ENCODE measurements at regions not wholly inside any gene's neighbourhood (a gene's known extent, or its start where the extent isn't known, plus 50 kb on each side); places are given as distances from the start of the nearest gene placed in this dataset.

- TF ChIP-seq YY1 (tag by site-specific recombination; IDR thresholded peaks at IDR 0.05) (no peak), ELK4 (IDR thresholded peaks at IDR 0.05; ENCODE audit: borderline replicate concordance, low read depth, low read length) (no peak), HOXD13 (CRISPR knock-in tag; IDR thresholded peaks at IDR 0.05; ENCODE audit: borderline replicate concordance) (no peak), HIC1 (tag by site-specific recombination; IDR thresholded peaks at IDR 0.05) (no peak), OSR2 (tag by site-specific recombination; IDR thresholded peaks at IDR 0.05) (no peak), ATF2 (tag by site-specific recombination; IDR thresholded peaks at IDR 0.05; ENCODE audit: low read depth) (no peak), ZNF776 (tag by site-specific recombination; IDR thresholded peaks at IDR 0.05; ENCODE audit: borderline replicate concordance) (no peak), SCRT2 (tag by site-specific recombination; IDR thresholded peaks at IDR 0.05) (no peak), ZNF37A (tag by site-specific recombination; IDR thresholded peaks at IDR 0.05) (no peak), ZNF274 (IDR thresholded peaks at IDR 0.05; ENCODE audit: low read length) (no peak), ZNF274 (tag by site-specific recombination; IDR thresholded peaks at IDR 0.05; ENCODE audit: borderline replicate concordance) (no peak), PATZ1 (tag by site-specific recombination; IDR thresholded peaks at IDR 0.05) (peak; percentile 75; the same call in 1 of the 2 replicates), ZNF707 (tag by site-specific recombination; IDR thresholded peaks at IDR 0.05) (no peak), ZNF76 (tag by site-specific recombination; IDR thresholded peaks at IDR 0.05; ENCODE audit: borderline replicate concordance, low read depth) (peak; percentile 91), ZNF280D (tag by site-specific recombination; IDR thresholded peaks at IDR 0.05) (no peak), ZNF692 (tag by site-specific recombination; IDR thresholded peaks at IDR 0.05) (no peak), ZIC2 (tag by site-specific recombination; IDR thresholded peaks at IDR 0.05) (no peak), KLF1 (tag by site-specific recombination; IDR thresholded peaks at IDR 0.05) (0 out of 2 replicates have a peak, but pooled peaks have one; percentile 13), ZSCAN18 (tag by site-specific recombination; IDR thresholded peaks at IDR 0.05) (no peak), ZNF280C (tag by site-specific recombination; IDR thresholded peaks at IDR 0.05) (no peak), ZBTB20 (tag by site-specific recombination; IDR thresholded peaks at IDR 0.05) (peak; percentile 59), ZFP37 (tag by site-specific recombination; IDR thresholded peaks at IDR 0.05) (no peak), ZNF184 (tag by site-specific recombination; IDR thresholded peaks at IDR 0.05) (no peak)
Observed at GRCh38 chr11:16607675-16608644, 130.5 kb upstream of the C11orf58 start (continued).
